ENCODE measurements at regions not wholly inside any gene's neighbourhood (a gene's known extent, or its start where the extent isn't known, plus 50 kb on each side); places are given as distances from the start of the nearest gene placed in this dataset.
"Not testable (repeated sequence)": the region's sequence is repeated elsewhere in the genome, so short reads cannot be mapped to it uniquely, and the experiment has no call there.

GRCh38 chr2:40043641-40044040 is 264.6 kb upstream of the THUMPD2 start:
- no peak for DNase-seq (ENCODE audit: low read depth in 2 of 2)

GRCh38 chr2:40043191-40043590 is 264.1 kb upstream of the THUMPD2 start:
- no peak for DNase-seq (ENCODE audit: low read depth in 2 of 2)

- no peak for DNase-seq (ENCODE audit: low read depth in 2 of 2)
Observed at GRCh38 chr2:40041422-40042382, 262.6 kb upstream of the THUMPD2 start.

GRCh38 chr2:40039549-40039948 is 260.5 kb upstream of the THUMPD2 start:
- no peak for DNase-seq (ENCODE audit: low read depth in 2 of 2)

GRCh38 chr2:40038646-40039045 is 259.6 kb upstream of the THUMPD2 start:
- DNase-seq (ENCODE audit: low read depth in 2 of 2): no peak

GRCh38 chr2:40037303-40037702 is 258.2 kb upstream of the THUMPD2 start:
- DNase-seq (ENCODE audit: low read depth in 2 of 2): no peak

- no peak for DNase-seq (ENCODE audit: low read depth in 2 of 2)
Observed at GRCh38 chr2:40036241-40036640, 257.2 kb upstream of the THUMPD2 start.

- DNase-seq (ENCODE audit: low read depth in 2 of 2): no peak
Observed at GRCh38 chr2:40034801-40035200, 255.7 kb upstream of the THUMPD2 start.

GRCh38 chr2:40034198-40034597 is 255.1 kb upstream of the THUMPD2 start:
- DNase-seq (ENCODE audit: low read depth in 2 of 2): no peak

GRCh38 chr2:40033781-40034180 is 254.7 kb upstream of the THUMPD2 start:
- no peak for DNase-seq (ENCODE audit: low read depth in 2 of 2)

- no peak for DNase-seq (ENCODE audit: low read depth in 2 of 2)
Observed at GRCh38 chr2:40032650-40033319, 253.7 kb upstream of the THUMPD2 start.

GRCh38 chr2:40030456-40030975 is 251.5 kb upstream of the THUMPD2 start:
- DNase-seq (ENCODE audit: low read depth in 2 of 2): no peak

GRCh38 chr2:40028792-40029488 is 249.9 kb upstream of the THUMPD2 start:
- no peak for DNase-seq (ENCODE audit: low read depth in 2 of 2)

- DNase-seq (ENCODE audit: low read depth in 2 of 2): no peak
Observed at GRCh38 chr2:40027968-40028367, 248.9 kb upstream of the THUMPD2 start.

GRCh38 chr2:40025276-40025675 is 246.2 kb upstream of the THUMPD2 start:
- DNase-seq (ENCODE audit: low read depth in 2 of 2): not testable (repeated sequence)

- no peak for DNase-seq (ENCODE audit: low read depth in 2 of 2)
Observed at GRCh38 chr2:40020997-40021396, 241.9 kb upstream of the THUMPD2 start.

- no peak for DNase-seq (ENCODE audit: low read depth in 2 of 2)
Observed at GRCh38 chr2:40016151-40016885, 237.3 kb upstream of the THUMPD2 start.

GRCh38 chr2:40013962-40014361 is 234.9 kb upstream of the THUMPD2 start:
- not testable (repeated sequence) for DNase-seq (ENCODE audit: low read depth in 2 of 2)

GRCh38 chr2:40004336-40004735 is 225.3 kb upstream of the THUMPD2 start:
- DNase-seq (ENCODE audit: low read depth in 2 of 2): no peak

GRCh38 chr2:40002339-40002738 is 223.3 kb upstream of the THUMPD2 start:
- DNase-seq (ENCODE audit: low read depth in 2 of 2): no peak

- DNase-seq (ENCODE audit: low read depth in 2 of 2): no peak
Observed at GRCh38 chr2:39999864-40000263, 220.8 kb upstream of the THUMPD2 start.
